DMS53 (cell line): ENCODE measurements at regions not wholly inside any gene's neighbourhood (a gene's known extent, or its start where the extent isn't known, plus 50 kb on each side); places are given as distances from the start of the nearest gene placed in this dataset.

Experiments
- DNase-seq: peaks from one replicate; lab custom pipeline; 2025; lab: John Stamatoyannopoulos, UW

GRCh38 chr9:21597284-21597683 lies 115.2 kb upstream of the IFNE start:
- DNase-seq = peak; percentile 15

- no peak for DNase-seq
These were observed 116.6 kb upstream of the IFNE start for GRCh38 chr9:21598749-21599148.

GRCh38 chr9:21605489-21605931 lies 123.4 kb upstream of the IFNE start:
- DNase-seq = no peak

- DNase-seq = no peak
These were observed 125.5 kb upstream of the IFNE start for GRCh38 chr9:21607576-21607975.

- no peak for DNase-seq
These were observed 126.1 kb upstream of the IFNE start for GRCh38 chr9:21608200-21608599.

GRCh38 chr9:21609506-21609905 lies 127.4 kb upstream of the IFNE start:
- DNase-seq = no peak

- DNase-seq = no peak
These were observed 129.8 kb upstream of the IFNE start for GRCh38 chr9:21611891-21612290.

- DNase-seq = no peak
These were observed 132.9 kb upstream of the IFNE start for GRCh38 chr9:21615018-21615417.

- no peak for DNase-seq
These were observed 133.3 kb upstream of the IFNE start for GRCh38 chr9:21615446-21615845.

- DNase-seq = no peak
These were observed 134.1 kb upstream of the IFNE start for GRCh38 chr9:21616082-21616778.

- no peak for DNase-seq
These were observed 142.8 kb upstream of the IFNE start for GRCh38 chr9:21624675-21625644.

- DNase-seq = no peak
These were observed 144.4 kb upstream of the IFNE start for GRCh38 chr9:21626493-21626892.

GRCh38 chr9:21628954-21629353 lies 146.8 kb upstream of the IFNE start:
- peak; percentile 46 for DNase-seq

- no peak for DNase-seq
These were observed 152.8 kb upstream of the IFNE start for GRCh38 chr9:21634951-21635350.

- DNase-seq = no peak
These were observed 156.0 kb upstream of the IFNE start for GRCh38 chr9:21638104-21638503.

GRCh38 chr9:21653091-21653490 lies 149.3 kb upstream of the MTAP start:
- no peak for DNase-seq

GRCh38 chr9:21653589-21653988 lies 148.8 kb upstream of the MTAP start:
- no peak for DNase-seq

- DNase-seq = no peak
These were observed 145.4 kb upstream of the MTAP start for GRCh38 chr9:21656776-21657674.

- DNase-seq = no peak
These were observed 144.3 kb upstream of the MTAP start for GRCh38 chr9:21657966-21658667.

GRCh38 chr9:21660976-21661375 lies 141.5 kb upstream of the MTAP start:
- no peak for DNase-seq

- no peak for DNase-seq
These were observed 140.8 kb upstream of the MTAP start for GRCh38 chr9:21661626-21662025.
